ENCODE measurements at regions not wholly inside any gene's neighbourhood (a gene's known extent, or its start where the extent isn't known, plus 50 kb on each side); places are given as distances from the start of the nearest gene placed in this dataset.
A peak's percentile ranks its signal among the peaks of the same experiment; 100 is the strongest.
"Not testable (repeated sequence)": the region's sequence is repeated elsewhere in the genome, so short reads cannot be mapped to it uniquely, and the experiment has no call there.

GRCh38 chr2:215889240-215889969 lies 123.9 kb downstream of the MREG start:
- not testable (repeated sequence) for DNase-seq

GRCh38 chr2:215888680-215889079 lies 124.7 kb downstream of the MREG start:
- DNase-seq = no peak

DNA sequence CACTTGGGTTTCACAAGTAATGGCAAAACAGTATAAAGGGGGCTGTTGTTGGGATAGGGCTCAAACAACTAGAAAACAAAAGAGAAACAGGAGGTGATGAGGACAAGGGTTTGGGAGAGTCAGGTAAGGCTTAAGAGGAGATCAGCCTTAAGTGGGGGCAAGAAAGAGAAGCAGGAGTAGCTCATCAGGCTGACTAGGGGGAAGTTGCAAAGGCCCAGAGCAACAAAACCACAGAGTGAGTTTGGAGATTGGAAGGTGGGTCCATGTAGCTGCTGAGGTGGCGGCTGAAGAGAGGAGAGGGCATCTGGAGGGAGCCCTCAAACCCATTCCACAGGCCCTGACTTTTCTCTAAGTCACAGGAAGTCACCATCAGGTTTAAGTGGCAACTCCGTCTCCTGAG lies 126.0 kb downstream of the MREG start:
- DNase-seq = no peak

DNA sequence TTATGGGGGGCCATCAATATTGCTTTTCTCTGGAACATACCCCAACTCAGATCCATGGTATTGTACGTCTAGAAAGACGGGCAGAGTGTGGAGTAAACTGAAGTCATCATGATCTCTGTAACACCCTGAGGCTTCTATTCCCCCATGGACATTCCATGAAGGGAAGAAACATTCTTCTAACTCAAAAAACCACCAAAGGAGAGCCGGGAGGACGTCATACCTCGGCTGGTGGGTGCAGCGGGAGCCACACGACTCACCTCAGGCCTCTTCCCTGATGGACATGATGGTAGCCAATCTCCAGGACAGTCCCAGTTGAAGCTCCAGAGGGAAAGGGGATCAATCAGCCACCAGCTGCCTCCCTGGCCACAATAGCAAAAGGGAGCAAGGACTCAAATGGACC lies 127.3 kb downstream of the MREG start:
- DNase-seq = no peak

- DNase-seq = no peak
Measured at GRCh38 chr2:215885536-215885935, 127.8 kb downstream of the MREG start.

- DNase-seq = no peak
Measured at GRCh38 chr2:215884451-215885087, 128.8 kb downstream of the MREG start.

GRCh38 chr2:215883799-215884198 lies 129.6 kb downstream of the MREG start:
- no peak for DNase-seq

DNA sequence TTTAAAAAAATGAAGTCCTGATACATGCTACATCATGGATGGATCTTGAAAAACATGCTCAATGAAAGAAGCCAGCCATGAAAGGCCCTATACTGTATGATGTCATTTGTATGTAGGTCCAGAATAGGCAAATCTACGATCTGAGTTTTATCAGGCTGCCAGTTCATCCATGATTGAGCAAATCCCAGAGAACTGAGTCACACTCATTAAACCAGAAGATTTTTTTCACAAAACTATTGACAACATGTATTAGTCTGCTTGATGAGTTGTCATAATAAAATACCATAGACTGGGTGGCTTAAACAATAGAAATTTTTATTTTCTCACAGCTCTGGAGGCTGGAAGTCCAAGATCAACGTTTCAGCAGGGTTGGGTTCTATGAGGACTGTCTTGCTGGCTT lies 130.7 kb downstream of the MREG start:
- DNase-seq = no peak

GRCh38 chr2:215881582-215881981 lies 131.8 kb downstream of the MREG start:
- no peak for DNase-seq

- peak; percentile 22 for DNase-seq
Measured at GRCh38 chr2:215880970-215881369, 132.4 kb downstream of the MREG start.

DNA sequence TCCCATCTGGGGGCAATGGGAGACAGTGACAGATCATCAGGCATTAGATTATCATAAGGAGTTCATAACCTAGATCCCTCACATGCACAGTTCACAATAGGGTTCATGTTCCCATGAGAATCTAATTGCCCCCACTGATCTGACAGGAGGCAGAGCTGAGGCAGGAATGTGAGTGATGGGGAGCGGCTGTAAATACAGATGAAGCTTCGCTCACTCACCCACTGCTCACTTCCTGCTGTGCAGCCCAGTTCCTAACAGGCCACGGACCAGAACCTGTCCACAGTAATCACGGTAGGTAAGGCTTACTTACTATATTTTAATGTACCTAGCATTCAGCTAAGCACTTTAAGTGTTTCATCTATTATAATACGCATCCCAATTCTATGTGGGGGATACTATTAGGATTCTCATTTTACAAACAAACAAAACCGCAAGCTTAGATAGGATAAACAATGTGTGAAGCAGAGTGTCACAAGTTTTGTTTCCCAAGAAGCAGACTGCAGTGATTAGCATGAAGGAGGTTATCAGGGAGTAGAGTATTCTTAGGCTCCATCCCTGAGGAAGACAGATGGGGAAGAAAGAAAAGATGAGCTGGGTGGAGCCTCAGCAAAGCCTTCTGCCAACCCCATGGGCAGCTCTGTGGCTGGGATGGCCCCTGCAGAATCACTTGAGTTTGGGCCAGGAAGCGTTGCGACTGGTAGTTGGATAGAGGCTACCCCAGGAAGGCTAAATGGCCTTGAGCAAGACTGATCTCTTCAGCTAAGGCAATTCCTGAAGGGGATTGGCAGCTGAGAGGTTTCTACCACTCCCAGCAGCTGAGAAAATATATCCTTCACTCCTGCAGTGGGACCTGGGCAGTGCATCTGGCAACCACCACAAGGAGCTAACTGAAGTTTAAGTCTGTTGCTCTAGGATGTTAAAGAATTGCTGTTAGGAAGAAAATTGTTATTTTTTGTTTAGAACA lies 133.1 kb downstream of the MREG start:
- DNase-seq = no peak

- no peak for DNase-seq
Measured at GRCh38 chr2:215879331-215879730, 134.0 kb downstream of the MREG start.

DNA sequence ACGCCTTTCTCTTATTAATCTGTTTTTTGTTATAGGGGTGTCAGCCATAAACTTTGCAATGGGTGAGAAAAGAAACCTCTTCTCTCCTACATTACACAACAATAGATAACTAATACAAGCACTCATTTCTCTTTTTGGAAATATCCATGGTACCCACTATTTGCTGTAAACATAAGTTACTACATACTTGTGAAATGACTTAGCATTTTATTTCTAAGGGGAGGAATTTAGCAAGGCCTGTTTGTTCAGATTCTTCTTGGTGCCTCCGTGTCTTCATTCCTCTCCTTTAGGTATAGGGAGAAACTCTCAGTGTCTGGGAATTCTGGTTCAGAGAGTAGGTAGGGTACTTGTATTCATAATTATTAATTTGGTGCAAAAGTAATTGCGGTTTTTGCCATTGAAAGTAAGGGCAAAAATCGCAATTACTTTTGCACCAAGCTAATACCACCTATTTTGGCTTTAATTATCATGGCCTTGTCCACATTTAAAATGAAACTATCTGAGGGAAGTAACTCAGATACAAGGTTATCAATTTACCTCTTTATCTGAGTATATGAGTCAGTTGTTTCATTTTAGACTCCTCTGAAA lies 134.8 kb downstream of the MREG start:
- DNase-seq = no peak

DNA sequence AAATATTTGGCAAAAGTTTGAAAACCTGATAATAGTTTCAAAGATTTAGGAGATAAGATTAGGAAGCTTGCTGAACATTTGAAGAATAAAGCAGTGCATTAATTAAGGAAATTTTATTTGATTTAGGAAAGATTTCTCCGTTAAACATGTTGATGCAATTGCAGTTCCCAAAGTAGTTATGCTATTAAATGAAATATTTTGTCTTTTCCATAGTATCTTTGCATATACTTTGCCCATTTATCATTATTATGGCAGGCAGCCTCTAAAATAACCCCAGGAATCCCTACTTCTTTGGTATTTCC lies 136.5 kb downstream of the MREG start:
- DNase-seq = no peak

GRCh38 chr2:215876139-215876936 lies 137.0 kb downstream of the MREG start:
- no peak for DNase-seq

- no peak for DNase-seq
Measured at GRCh38 chr2:215874418-215874817, 138.9 kb downstream of the MREG start.

DNA sequence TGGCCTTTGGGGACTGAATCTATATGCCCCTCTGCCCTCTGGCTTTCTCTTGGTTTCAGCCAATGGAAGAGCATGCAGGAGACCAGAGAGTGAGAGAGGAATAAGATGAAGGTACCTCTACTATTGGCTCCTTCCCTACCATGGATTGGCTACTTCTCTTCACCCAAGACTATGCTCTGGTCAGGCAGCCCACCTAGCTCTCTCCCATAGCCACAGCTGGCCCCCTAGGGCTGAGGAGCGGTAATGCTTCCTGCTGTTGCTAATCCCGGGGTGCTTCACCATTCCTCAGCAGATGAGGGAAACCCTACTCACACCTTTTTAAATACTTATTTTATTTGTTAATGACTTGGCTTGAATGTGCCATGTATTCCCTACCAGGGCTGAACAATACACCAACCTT lies 142.4 kb downstream of the MREG start:
- DNase-seq = no peak

DNA sequence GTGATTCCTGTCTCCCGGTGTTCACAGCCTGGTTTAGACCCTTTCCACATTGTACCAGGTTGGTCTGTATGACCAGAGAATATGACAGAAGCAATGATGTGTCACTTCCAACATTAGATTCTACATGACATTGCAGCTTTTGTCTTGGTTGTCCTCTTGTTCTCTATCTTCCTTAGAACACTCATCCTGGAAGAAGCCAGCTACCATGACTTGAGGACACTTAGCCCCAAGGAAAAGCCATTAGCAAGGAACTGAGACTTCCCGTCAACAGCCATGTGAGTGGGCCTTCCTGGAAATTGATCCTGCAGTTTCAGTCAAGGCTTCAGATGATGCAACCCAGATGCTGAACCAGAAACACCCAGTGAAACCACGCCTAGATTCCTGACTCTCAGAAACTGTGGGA lies 143.3 kb downstream of the MREG start:
- no peak for DNase-seq

- no peak for DNase-seq
Measured at GRCh38 chr2:215868846-215869543, 144.4 kb downstream of the MREG start.

DNA sequence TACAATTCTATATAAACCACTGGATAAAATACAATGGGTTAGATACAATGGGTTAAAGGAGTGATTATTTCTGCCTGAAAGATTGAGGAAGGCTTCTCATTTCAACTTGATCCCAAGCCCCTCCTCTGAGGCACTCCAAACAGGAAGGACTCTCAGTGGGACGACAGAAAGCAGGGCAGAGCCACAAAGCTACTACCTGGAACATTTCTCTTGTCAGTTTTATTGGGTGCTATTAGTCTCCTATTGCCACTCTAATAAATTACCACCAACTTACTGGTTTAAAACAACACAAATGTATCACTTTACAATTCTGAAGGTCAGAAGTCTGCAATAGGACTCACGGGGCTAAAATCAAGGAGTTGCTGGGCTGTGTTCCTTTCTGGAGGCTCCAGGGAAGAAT lies 146.7 kb downstream of the MREG start:
- DNase-seq = no peak

- no peak for DNase-seq
Measured at GRCh38 chr2:215863687-215864086, 149.7 kb downstream of the MREG start.

- no peak for DNase-seq
Measured at GRCh38 chr2:215862351-215862771, 151.0 kb downstream of the MREG start.
